Activated effector memory CD4-positive, alpha-beta T cell treated with anti-CD3 and anti-CD28 coated beads, Interleukin-2, amount 50 U/mL, for 16 hours (primary cell): ENCODE measurements at regions not wholly inside any gene's neighbourhood (a gene's known extent, or its start where the extent isn't known, plus 50 kb on each side); places are given as distances from the start of the nearest gene placed in this dataset.
A peak's percentile ranks its signal among the peaks of the same experiment; 100 is the strongest.

Experiments
- DNase-seq: peaks from one replicate; pipeline ENCODE4 v3.0.0-alpha.2; 2020

DNA sequence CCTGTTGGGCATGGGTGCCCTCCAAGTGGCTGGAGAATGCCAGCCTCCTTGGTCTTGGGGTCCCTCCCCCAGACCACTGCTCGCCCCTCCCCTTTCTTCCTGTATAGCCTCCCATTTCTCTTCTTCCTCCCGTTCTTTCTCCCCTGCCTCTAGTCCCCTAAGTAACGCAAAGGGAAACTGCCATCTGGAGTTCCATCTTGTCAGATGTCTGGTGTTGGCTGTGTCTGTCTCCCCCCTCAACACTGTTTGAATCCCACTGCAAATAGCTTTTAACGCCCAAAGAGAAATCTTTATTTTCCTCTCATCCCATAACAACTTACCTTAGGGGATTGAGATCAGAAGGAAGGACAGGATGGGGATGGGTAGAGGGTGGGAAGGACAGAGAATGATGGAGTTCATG lies 55.3 kb upstream of the CSF3R start:
- DNase-seq, result no peak

DNA sequence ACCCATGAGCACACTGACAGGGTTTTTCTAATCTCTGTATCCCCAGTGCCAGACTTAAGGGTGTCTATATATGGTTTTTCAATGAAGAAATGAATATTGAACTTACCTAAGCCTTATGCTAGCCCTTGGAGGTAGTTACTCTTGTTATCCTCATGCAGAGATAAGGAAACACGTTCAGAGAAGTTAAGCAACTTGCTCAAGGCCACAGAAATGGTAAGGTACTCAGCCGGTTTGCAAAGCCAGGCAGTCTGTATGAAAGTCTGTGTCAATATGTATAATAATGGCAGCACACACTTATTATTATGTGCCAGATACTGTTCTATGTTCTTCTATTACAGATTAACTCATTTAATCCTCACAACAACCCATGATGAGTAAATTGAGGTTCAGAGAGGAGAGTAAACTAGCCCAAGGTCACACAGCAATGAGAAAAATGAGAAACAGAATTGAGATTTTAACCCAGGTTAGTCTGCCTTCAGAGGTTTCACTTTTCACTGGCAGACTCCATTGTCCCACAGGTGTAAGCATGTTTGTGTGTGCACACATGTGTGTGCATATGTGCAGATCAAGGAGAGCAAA lies 54.6 kb upstream of the CSF3R start:
- no peak for DNase-seq

DNA sequence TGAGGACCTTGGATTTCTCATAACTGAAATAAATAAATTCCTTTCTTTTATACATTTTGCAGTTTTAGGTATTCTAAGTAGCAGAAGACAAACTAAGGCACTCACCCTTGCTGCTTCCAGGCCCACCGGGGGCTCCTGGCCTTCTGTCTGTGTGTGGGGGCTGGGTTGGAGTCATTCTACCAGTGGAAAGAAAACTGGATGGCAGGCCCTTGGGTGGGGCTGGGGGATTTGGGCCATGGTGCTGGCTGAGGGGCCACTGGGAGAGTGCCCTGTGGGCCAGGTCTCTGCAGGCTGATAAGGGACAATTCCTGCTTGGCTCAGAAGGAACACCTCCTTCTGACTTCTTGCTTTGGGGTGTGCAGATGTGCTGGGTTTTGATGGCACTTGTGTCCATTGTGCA lies 54.0 kb upstream of the CSF3R start:
- peak; percentile 41 for DNase-seq

DNA sequence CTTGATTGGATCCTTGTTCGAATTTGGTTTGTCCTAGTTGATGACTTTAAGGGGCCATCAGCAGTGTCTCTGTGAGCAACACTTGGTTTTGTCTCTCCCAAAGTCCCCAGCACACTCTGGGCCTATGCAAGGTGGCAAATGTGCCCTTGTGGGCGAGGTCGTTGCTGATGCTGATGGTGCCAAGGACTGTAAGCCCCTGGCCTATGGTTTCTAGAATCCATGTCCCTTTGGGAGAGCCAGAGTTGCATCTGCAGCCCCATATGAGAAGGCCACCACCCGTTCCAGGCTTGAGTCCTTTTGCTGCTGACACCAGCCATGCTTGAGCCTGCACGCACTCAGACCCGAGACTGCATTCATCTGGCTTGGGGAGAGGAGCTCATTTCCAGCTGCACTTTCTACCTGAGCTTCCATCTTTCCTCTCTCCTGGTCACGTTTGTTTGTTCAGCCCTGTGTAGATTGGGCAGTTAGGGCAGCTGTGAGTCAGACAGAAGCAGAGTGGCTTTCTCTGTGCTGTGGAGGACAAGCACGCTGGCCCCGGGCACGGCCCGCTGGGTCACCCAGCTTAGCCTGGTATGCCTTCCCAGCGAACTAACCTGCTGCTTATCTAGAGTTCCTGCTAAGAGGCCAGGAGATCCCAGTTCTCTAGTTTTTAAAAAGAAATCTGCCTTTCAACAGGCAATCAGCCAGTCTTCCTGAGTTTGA lies 52.1 kb upstream of the CSF3R start:
- DNase-seq, result peak; percentile 48

DNA sequence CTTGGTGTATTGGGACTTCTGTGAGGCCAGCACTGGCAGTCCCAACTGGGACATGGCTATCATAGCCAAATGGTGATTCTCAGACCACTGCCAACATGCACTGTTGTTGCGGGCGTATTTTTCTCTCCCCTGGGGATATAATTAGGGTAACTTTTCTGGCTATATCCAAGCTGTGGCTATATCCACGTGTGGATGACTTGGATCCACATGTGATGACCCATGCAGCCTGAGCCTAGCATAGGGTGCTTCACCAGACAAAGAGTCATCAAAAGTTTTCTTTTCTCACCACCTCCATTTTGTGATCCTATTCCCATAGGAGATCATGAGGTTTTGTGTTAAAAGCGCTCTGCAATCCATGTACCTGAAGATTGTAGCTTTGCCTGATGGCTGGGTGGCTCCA lies 51.2 kb upstream of the CSF3R start:
- DNase-seq, result no peak

DNA sequence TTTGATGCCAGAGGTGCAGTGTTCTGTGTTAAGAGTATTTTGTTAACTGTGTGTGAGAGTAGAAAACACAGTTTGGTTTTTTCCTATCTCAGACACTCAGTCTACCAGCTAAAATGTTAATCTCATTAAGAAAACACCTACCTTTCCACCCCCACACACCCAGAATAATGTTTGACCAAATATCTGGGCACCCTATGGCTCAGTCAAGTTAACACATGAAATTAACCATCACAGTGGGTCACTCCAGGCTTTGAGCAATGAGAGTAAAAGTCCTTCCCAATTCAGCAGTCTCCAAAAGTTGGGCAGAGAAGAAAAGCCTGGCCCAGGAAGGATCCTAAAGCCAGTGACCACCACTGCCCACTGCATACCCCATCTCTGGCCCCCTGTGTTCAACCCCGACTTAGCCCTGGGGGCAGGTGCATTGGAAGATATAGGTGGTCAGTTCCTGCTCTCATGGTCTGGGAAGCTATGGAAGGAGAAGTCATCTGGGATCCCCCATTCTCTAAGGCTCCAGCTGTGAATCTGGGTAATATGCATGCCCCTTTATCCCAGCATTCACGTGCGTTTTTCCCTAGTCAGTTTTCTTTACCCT lies 50.2 kb upstream of the CSF3R start:
- DNase-seq, result no peak
